GM12874 (cell line): ENCODE measurements at regions not wholly inside any gene's neighbourhood (a gene's known extent, or its start where the extent isn't known, plus 50 kb on each side); places are given as distances from the start of the nearest gene placed in this dataset.

Experiments used
- CTCF ChIP-seq: IDR thresholded peaks from 2 replicates; pipeline ENCODE4 v1.5.1; 2011; ENCODE audit warnings: low read depth, mild to moderate bottlenecking, control low read depth, low read length, moderate library complexity; ENCODE audit not compliant: insufficient read depth

GRCh38 chr9:135249191-135249590, 161.7 kb downstream of the OLFM1 start:
- TF ChIP-seq CTCF = no peak

- TF ChIP-seq CTCF = no peak
Observed at GRCh38 chr9:135249711-135250110, 162.2 kb downstream of the OLFM1 start.

- TF ChIP-seq CTCF = no peak
Observed at GRCh38 chr9:135251331-135251761, 163.9 kb downstream of the OLFM1 start.

- no peak for TF ChIP-seq CTCF
Observed at GRCh38 chr9:135251996-135252760, 164.7 kb downstream of the OLFM1 start.

GRCh38 chr9:135252980-135253304, 165.5 kb downstream of the OLFM1 start:
- no peak for TF ChIP-seq CTCF

- TF ChIP-seq CTCF = no peak
Observed at GRCh38 chr9:135253305-135254004, 166.0 kb downstream of the OLFM1 start.

- TF ChIP-seq CTCF = no peak
Observed at GRCh38 chr9:135254176-135255032, 166.9 kb downstream of the OLFM1 start.
